ENCODE measurements at regions not wholly inside any gene's neighbourhood (a gene's known extent, or its start where the extent isn't known, plus 50 kb on each side); places are given as distances from the start of the nearest gene placed in this dataset.

DNA sequence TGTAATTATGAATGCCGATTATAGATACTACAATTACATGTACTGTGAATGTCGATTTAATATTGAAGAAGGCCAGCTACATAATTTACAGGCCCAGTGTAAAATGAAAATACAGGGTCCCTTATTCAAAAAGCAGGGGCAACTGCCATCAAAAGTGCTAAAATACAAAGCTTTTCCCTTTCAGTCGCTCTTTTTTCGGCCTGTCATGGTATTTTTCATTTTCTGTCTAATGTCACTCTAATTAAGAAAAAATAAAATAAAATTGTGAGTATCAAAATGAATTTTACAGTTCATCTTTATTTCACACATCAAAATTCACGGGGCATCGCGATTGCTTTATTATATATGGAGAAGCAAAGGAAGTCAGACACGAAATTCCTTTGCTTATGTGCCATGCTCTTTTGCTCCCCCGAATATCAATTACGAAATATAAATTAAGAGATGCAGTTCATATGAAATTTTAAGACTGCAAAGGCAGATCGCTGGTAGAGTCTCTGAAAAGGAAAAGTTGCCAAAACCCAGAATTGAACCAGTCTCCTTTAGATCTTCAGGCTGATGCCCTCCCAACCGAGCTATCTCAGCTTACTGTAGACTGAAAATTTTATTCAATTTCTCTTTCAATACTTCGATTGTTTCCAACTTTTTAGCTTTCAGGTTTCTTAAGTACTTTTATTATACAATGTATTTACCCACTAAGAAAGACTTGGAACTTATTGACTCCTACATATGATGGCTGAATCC, 197.0 kb downstream of the TRIM27 start:
- Mint-ChIP-seq H3K27ac (ENCODE audit: unreplicated experiment) (no peak overlapping the region), H3K27me3 (ENCODE audit: low read depth, unreplicated experiment) (peaks cover 13% of the 10 kb centered on the region), H3K9me3 (ENCODE audit: unreplicated experiment) (no peaks in the 10 kb centered on the region), H3K4me3 (ENCODE audit: unreplicated experiment) (no peak overlapping the region), H3K36me3 (ENCODE audit: low read depth, unreplicated experiment) (no peaks in the 10 kb centered on the region), H3K4me1 (ENCODE audit: low read depth, unreplicated experiment) (peaks cover 7% of the 10 kb centered on the region)
- FAIRE-seq (no peak), DNase-seq (ENCODE audit: low read depth) (no peak)
- Histone ChIP-seq H3K36me3 (ENCODE audit: insufficient read depth, low read length) (no peaks in the 10 kb centered on the region), H3K27ac (ENCODE audit: low read depth, low read length) (no peak overlapping the region), H2AFZ (ENCODE audit: low read depth, low read length) (no peak overlapping the region), H3K4me1 (ENCODE audit: insufficient read depth, low read length) (no peaks in the 10 kb centered on the region), H3K4me3 (ENCODE audit: insufficient read depth, low read depth, low read length) (no peak overlapping the region), H3K79me2 (ENCODE audit: insufficient read depth, low read length) (no peaks in the 10 kb centered on the region), H3K9ac (ENCODE audit: low read length) (no peak overlapping the region), H3K27me3 (ENCODE audit: insufficient read depth, low read length) (peaks cover 13% of the 10 kb centered on the region), H3K9me3 (ENCODE audit: insufficient read depth, low read depth, low read length) (no peaks in the 10 kb centered on the region), H4K20me1 (ENCODE audit: insufficient read depth, low read length) (no peaks in the 10 kb centered on the region), H3K4me2 (ENCODE audit: low read length) (no peak overlapping the region)
- TF ChIP-seq EZH2 (IDR thresholded peaks at IDR 0.05; ENCODE audit: insufficient read depth, low read length), result no peak
- TF ChIP-seq, protein P1, sequence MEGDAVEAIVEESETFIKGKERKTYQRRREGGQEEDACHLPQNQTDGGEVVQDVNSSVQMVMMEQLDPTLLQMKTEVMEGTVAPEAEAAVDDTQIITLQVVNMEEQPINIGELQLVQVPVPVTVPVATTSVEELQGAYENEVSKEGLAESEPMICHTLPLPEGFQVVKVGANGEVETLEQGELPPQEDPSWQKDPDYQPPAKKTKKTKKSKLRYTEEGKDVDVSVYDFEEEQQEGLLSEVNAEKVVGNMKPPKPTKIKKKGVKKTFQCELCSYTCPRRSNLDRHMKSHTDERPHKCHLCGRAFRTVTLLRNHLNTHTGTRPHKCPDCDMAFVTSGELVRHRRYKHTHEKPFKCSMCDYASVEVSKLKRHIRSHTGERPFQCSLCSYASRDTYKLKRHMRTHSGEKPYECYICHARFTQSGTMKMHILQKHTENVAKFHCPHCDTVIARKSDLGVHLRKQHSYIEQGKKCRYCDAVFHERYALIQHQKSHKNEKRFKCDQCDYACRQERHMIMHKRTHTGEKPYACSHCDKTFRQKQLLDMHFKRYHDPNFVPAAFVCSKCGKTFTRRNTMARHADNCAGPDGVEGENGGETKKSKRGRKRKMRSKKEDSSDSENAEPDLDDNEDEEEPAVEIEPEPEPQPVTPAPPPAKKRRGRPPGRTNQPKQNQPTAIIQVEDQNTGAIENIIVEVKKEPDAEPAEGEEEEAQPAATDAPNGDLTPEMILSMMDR (IDR thresholded peaks at IDR 0.05; ENCODE audit: insufficient read depth, low read depth, low read length), result no peak

DNA sequence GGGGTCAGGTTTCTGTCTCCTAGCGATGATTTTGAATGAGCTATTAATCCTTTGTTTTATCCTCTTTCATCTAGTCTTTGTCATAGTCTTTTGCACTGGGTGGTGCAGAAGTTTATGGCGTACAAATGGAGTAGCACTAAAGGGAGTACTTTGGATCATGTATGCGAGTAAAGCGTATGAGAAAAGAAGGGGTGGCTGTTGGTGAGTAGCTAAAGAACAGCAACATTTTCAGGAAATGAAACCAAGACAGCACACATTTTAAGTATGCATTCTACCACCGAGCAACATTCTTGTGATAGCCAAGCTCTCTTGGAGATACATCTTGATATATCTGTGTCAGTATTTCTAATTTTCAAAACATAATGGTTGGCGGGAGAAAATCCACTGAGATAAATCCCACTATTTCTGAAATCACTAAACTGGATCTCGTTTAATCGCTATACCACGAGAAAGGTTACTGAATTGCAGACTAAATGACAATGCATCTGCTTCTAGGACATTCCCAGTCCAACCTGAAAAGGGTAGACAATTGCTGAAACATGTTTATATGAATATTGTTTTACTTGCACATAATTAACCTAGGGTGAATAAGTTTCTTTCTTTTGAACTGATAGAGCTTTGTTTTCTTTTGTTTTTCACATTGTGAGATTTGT, 196.1 kb downstream of the TRIM27 start:
- no peak for TF ChIP-seq EZH2 (IDR thresholded peaks at IDR 0.05; ENCODE audit: insufficient read depth, low read length)
- Mint-ChIP-seq H3K4me1 (ENCODE audit: low read depth, unreplicated experiment) (peaks cover 7% of the 10 kb centered on the region), H3K27me3 (ENCODE audit: low read depth, unreplicated experiment) (peaks cover 22% of the 10 kb centered on the region), H3K27ac (ENCODE audit: unreplicated experiment) (peak overlapping the region; percentile 48), H3K36me3 (ENCODE audit: low read depth, unreplicated experiment) (no peaks in the 10 kb centered on the region), H3K9me3 (ENCODE audit: unreplicated experiment) (no peaks in the 10 kb centered on the region), H3K4me3 (ENCODE audit: unreplicated experiment) (peak overlapping the region; percentile 90)
- Histone ChIP-seq H3K79me2 (ENCODE audit: insufficient read depth, low read length) (no peaks in the 10 kb centered on the region), H3K4me1 (ENCODE audit: insufficient read depth, low read length) (no peaks in the 10 kb centered on the region), H3K4me3 (ENCODE audit: insufficient read depth, low read depth, low read length) (no peak overlapping the region), H3K36me3 (ENCODE audit: insufficient read depth, low read length) (no peaks in the 10 kb centered on the region), H3K9me3 (ENCODE audit: insufficient read depth, low read depth, low read length) (no peaks in the 10 kb centered on the region), H2AFZ (ENCODE audit: low read depth, low read length) (no peak overlapping the region), H3K27ac (ENCODE audit: low read depth, low read length) (no peak overlapping the region), H3K4me2 (ENCODE audit: low read length) (no peak overlapping the region), H4K20me1 (ENCODE audit: insufficient read depth, low read length) (no peaks in the 10 kb centered on the region), H3K9ac (ENCODE audit: low read length) (no peak overlapping the region), H3K27me3 (ENCODE audit: insufficient read depth, low read length) (peaks cover 12% of the 10 kb centered on the region)
- no peak for FAIRE-seq
- no peak for DNase-seq (ENCODE audit: low read depth)

DNA sequence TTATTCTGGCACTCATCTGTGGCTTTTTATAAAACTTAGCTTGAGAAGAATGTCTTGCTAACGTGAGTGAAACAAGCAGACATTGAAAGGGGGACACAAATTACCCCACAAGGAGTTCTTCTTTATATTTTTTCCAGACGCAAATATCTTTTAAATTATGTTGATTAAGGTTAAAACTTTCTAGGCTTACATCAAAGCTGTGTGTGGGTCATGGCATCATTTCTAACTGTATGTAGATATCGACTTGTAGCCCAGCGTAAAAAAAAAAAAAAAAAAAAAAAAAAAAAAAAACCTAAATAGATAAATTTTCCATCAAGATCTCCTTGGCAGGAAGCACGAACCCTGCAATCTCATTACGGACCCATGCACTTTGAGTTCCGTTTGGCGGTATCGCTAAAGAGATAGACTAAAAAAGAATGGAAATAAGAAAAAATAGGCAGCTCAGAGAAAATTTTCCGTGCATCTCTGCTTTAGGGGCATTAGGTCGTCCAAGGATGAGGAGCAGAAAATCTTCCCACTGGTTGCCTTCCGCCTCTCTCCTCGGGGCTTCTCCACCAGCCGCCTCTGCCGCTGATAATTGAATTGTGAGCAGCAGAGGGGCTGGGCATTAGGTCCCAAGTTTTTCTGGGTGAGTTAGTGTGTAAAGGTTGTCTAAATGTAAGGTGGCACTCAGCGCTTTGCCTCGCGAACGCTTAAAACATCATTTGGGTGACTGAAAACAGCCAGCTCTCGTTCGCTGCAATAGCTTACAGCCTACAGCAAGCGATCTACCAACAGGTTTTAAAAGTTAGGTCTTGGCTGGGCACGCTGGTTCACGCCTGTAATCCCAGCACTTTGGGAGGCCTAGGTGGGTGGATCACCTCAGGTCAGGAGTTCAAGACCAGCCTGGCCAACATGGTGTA, 194.0 kb downstream of the TRIM27 start:
- H3K27ac ChIP-seq (ENCODE audit: low read depth, low read length), result no peak overlapping the region
- H3K9ac ChIP-seq (ENCODE audit: low read length), result no peak overlapping the region

More for the DNA sequence above, 194.0 kb downstream of the TRIM27 start:
- no peaks in the 10 kb centered on the region for H3K36me3 ChIP-seq (ENCODE audit: insufficient read depth, low read length)
- H3K9me3 ChIP-seq (ENCODE audit: insufficient read depth, low read depth, low read length), result no peaks in the 10 kb centered on the region
- DNase-seq (ENCODE audit: low read depth), result no peak
- no peak overlapping the region for H2AFZ ChIP-seq (ENCODE audit: low read depth, low read length)
- H3K4me2 ChIP-seq (ENCODE audit: low read length), result peak overlapping the region; percentile 99
- H3K4me3 Mint-ChIP-seq (ENCODE audit: unreplicated experiment), result peak overlapping the region; percentile 90
- H3K4me1 ChIP-seq (ENCODE audit: insufficient read depth, low read length), result no peaks in the 10 kb centered on the region
- H3K27me3 ChIP-seq (ENCODE audit: insufficient read depth, low read length), result peaks cover 21% of the 10 kb centered on the region
- no peaks in the 10 kb centered on the region for H3K9me3 Mint-ChIP-seq (ENCODE audit: unreplicated experiment)
- no peaks in the 10 kb centered on the region for H3K79me2 ChIP-seq (ENCODE audit: insufficient read depth, low read length)
- H3K36me3 Mint-ChIP-seq (ENCODE audit: low read depth, unreplicated experiment), result peaks cover 3% of the 10 kb centered on the region
- no peak overlapping the region for H3K27ac Mint-ChIP-seq (ENCODE audit: unreplicated experiment)
- TF ChIP-seq, protein P1 (IDR thresholded peaks at IDR 0.05; ENCODE audit: insufficient read depth, low read depth, low read length), result no peak
- TF ChIP-seq EZH2 (IDR thresholded peaks at IDR 0.05; ENCODE audit: insufficient read depth, low read length), result no peak
- no peaks in the 10 kb centered on the region for H4K20me1 ChIP-seq (ENCODE audit: insufficient read depth, low read length)
- H3K4me1 Mint-ChIP-seq (ENCODE audit: low read depth, unreplicated experiment), result peaks cover 7% of the 10 kb centered on the region
- no peak overlapping the region for H3K4me3 ChIP-seq (ENCODE audit: insufficient read depth, low read depth, low read length)
- FAIRE-seq, result no peak
- peaks cover 37% of the 10 kb centered on the region for H3K27me3 Mint-ChIP-seq (ENCODE audit: low read depth, unreplicated experiment)
